H1 (cell line): ENCODE measurements at regions not wholly inside any gene's neighbourhood (a gene's known extent, or its start where the extent isn't known, plus 50 kb on each side); places are given as distances from the start of the nearest gene placed in this dataset.

ENCODE experiments used
- CTCF ChIA-PET: fragments of 300-600 bp; sonication (Branson Sonifier 250); formaldehyde crosslinking; loops from one replicate; lab custom pipeline; 2021; ENCODE audit not compliant: partially characterized antibody; lab: Charles Lee
- POLR2A ChIA-PET: fragments of 300-600 bp; sonication (Branson Sonifier 250); formaldehyde crosslinking; loops from one replicate; lab custom pipeline; 2021; ENCODE audit warnings: inconsistent platforms; ENCODE audit not compliant: partially characterized antibody; lab: Charles Lee
- DNase-seq, 2 experiments: peaks; one replicate each; pipeline versions ENCODE4 v3.0.0 to v3.0.0-alpha.2; 2010 to 2022; ENCODE audit warnings: low spot score in 2 of 2, low read depth in 1 of 2, mixed read lengths in 1 of 2
- FAIRE-seq: peaks from 2 replicates; lab custom pipeline; 2011; peaks lifted over from hg19 to GRCh38; lab: Jason Lieb, UNC
- H2AFZ ChIP-seq: 2 replicates; pipeline ENCODE4 v1.8.1; 2012; ENCODE audit warnings: low read length, inconsistent platforms
- H2AK5ac ChIP-seq: 2 replicates; pipeline ENCODE4 v1.6.1; 2013; ENCODE audit warnings: low read depth, low read length
- H2BK120ac ChIP-seq: replicated peaks from 2 replicates; pipeline ENCODE3; 2013; ENCODE audit warnings: low read depth, low read length, inconsistent platforms
- H2BK12ac ChIP-seq: 2 replicates; pipeline ENCODE4 v1.6.1; 2013; ENCODE audit warnings: low read depth, low read length
- H2BK15ac ChIP-seq: 2 replicates; pipeline ENCODE4 v1.6.1; 2013; ENCODE audit warnings: low read length
- H2BK20ac ChIP-seq: 2 replicates; pipeline ENCODE4 v1.6.1; 2013; ENCODE audit warnings: low read length
- H2BK5ac ChIP-seq: 2 replicates; pipeline ENCODE4 v1.6.1; 2013; ENCODE audit warnings: low read depth, low read length
- H3K14ac ChIP-seq: 2 replicates; pipeline ENCODE4 v1.6.1; 2013; ENCODE audit warnings: inconsistent platforms; ENCODE audit not compliant: insufficient read length
- H3K18ac ChIP-seq: 2 replicates; pipeline ENCODE4 v1.6.1; 2013; ENCODE audit warnings: low read length; ENCODE audit errors: extremely low read depth
- H3K23ac ChIP-seq: 2 replicates; pipeline ENCODE4 v1.6.1; 2013; ENCODE audit warnings: inconsistent platforms; ENCODE audit not compliant: insufficient read length
- H3K23me2 ChIP-seq: 2 replicates; pipeline ENCODE4 v1.6.1; 2013; ENCODE audit warnings: low read depth, low read length
- H3K27ac ChIP-seq: 2 replicates; pipeline ENCODE4 v1.6.1; 2011; ENCODE audit warnings: low read depth, low read length, inconsistent platforms
- H3K27me3 ChIP-seq, 4 experiments: replicated peaks in 1 of 4; 1 replicate in 1 of 4; 2 replicates in 3 of 4; pipeline versions ENCODE4 v1.6.1 to v1.8.1; 2011 to 2013; ENCODE audit warnings: low read length in 3 of 4, mild to moderate bottlenecking in 3 of 4, inconsistent platforms in 2 of 4, mixed read lengths in 2 of 4, moderate library complexity in 1 of 4; ENCODE audit not compliant: control insufficient read depth in 3 of 4, insufficient read depth in 3 of 4; ENCODE audit errors: extremely low read depth in 1 of 4
- H3K36me3 ChIP-seq, 4 experiments: 2 replicates each; pipeline versions ENCODE4 v1.6.1 to v1.8.1; 2011 to 2013; ENCODE audit warnings: mild to moderate bottlenecking in 4 of 4, low read length in 3 of 4, moderate library complexity in 2 of 4, control low read depth in 1 of 4, inconsistent platforms in 1 of 4; ENCODE audit not compliant: insufficient read depth in 4 of 4, control insufficient read depth in 2 of 4
- H3K4ac ChIP-seq: replicated peaks from 2 replicates; pipeline ENCODE3; 2013; ENCODE audit warnings: low read length, low read depth, mixed read lengths, inconsistent platforms; ENCODE audit not compliant: insufficient read length
- H3K4me1 ChIP-seq, 4 experiments: replicated peaks in 1 of 4; 1 replicate in 1 of 4; 2 replicates in 3 of 4; pipeline versions ENCODE4 v1.6.1 to v1.8.1; 2011 to 2013; ENCODE audit warnings: low read length in 3 of 4, inconsistent platforms in 2 of 4, mixed read lengths in 1 of 4; ENCODE audit not compliant: insufficient read depth in 4 of 4, control insufficient read depth in 3 of 4
- H3K4me2 ChIP-seq, 2 experiments: 2 replicates each; pipeline versions ENCODE4 v1.6.1 to v1.8.1; 2011 to 2013; ENCODE audit warnings: low read depth in 2 of 2, low read length in 2 of 2, control low read depth in 1 of 2, inconsistent platforms in 1 of 2, mild to moderate bottlenecking in 1 of 2; ENCODE audit not compliant: insufficient read depth in 1 of 2
- H3K4me3 ChIP-seq, 4 experiments: fragments of 200-600, 300-600 bp in 1 of 4; sonication (generic), shearing (Covaris generic), sonication (Bioruptor Twin) in 1 of 4; 2 replicates each; pipeline versions ENCODE4 v1.5.1 to v1.8.1; 2011 to 2016; ENCODE audit warnings: low read length in 4 of 4, low read depth in 3 of 4, control low read depth in 2 of 4, inconsistent platforms in 2 of 4, mild to moderate bottlenecking in 2 of 4, mixed read lengths in 1 of 4, moderate library complexity in 1 of 4; ENCODE audit not compliant: insufficient read depth in 2 of 4; ENCODE audit errors: extremely low read depth in 1 of 4
- H3K56ac ChIP-seq: replicated peaks from 2 replicates; pipeline ENCODE3; 2013; ENCODE audit warnings: low read depth, mild to moderate bottlenecking, mixed read lengths, low read length, inconsistent platforms; ENCODE audit not compliant: insufficient read length
- H3K79me1 ChIP-seq: 2 replicates; pipeline ENCODE4 v1.6.1; 2013; ENCODE audit warnings: low read depth, low read length, control low read depth
- H3K79me2 ChIP-seq, 2 experiments: 2 replicates each; pipeline versions ENCODE4 v1.6.1 to v1.8.1; 2012 to 2013; ENCODE audit warnings: low read length in 2 of 2, mild to moderate bottlenecking in 2 of 2, inconsistent platforms in 1 of 2; ENCODE audit not compliant: insufficient read depth in 2 of 2, control insufficient read depth in 1 of 2
- H3K9ac ChIP-seq, 4 experiments: replicated peaks in 1 of 4; 1 replicate in 1 of 4; 2 replicates in 3 of 4; pipeline versions ENCODE4 v1.6.1 to v1.8.1; 2011 to 2013; ENCODE audit warnings: low read depth in 3 of 4, low read length in 3 of 4, control low read depth in 2 of 4, mild to moderate bottlenecking in 2 of 4, moderate library complexity in 2 of 4, inconsistent platforms in 1 of 4; ENCODE audit errors: extremely low read depth in 1 of 4
- H3K9me3 ChIP-seq, 2 experiments: 2 replicates each; pipeline versions ENCODE4 v1.6.1 to v1.8.1; 2012 to 2013; ENCODE audit warnings: mild to moderate bottlenecking in 2 of 2, moderate library complexity in 2 of 2, control low read depth in 1 of 2, inconsistent platforms in 1 of 2, low read depth in 1 of 2, low read length in 1 of 2, mixed read lengths in 1 of 2; ENCODE audit not compliant: insufficient read depth in 2 of 2
- H4K20me1 ChIP-seq, 2 experiments: replicated peaks in 1 of 2; 2 replicates each; pipeline versions ENCODE3 to v1.8.1; 2011 to 2013; ENCODE audit warnings: inconsistent platforms in 2 of 2, low read length in 2 of 2, mild to moderate bottlenecking in 1 of 2; ENCODE audit not compliant: insufficient read depth in 2 of 2, control insufficient read depth in 1 of 2
- H4K5ac ChIP-seq: 2 replicates; pipeline ENCODE4 v1.6.1; 2013; ENCODE audit warnings: low read length, low read depth, mixed read lengths, inconsistent platforms; ENCODE audit not compliant: insufficient read length
- H4K8ac ChIP-seq: 2 replicates; pipeline ENCODE4 v1.8.0; 2013; ENCODE audit warnings: mild to moderate bottlenecking, moderate library complexity, low read length, inconsistent platforms; ENCODE audit not compliant: insufficient read depth; ENCODE audit errors: extremely low read depth
- H4K91ac ChIP-seq: replicated peaks from 2 replicates; pipeline ENCODE3; 2013; ENCODE audit warnings: low read length, mixed read lengths, inconsistent platforms; ENCODE audit not compliant: insufficient read length
- ASH2L ChIP-seq: fragments of 200-600, 300-600 bp; sonication (generic); IDR thresholded peaks from one replicate; pipeline ENCODE4 v1.7.1; 2017; ENCODE audit warnings: low read length
- ATF2 ChIP-seq: IDR thresholded peaks from 2 replicates; pipeline ENCODE4 v1.6.1; 2012; ENCODE audit warnings: low read length, inconsistent platforms
- BACH1 ChIP-seq: IDR thresholded peaks from 2 replicates; pipeline ENCODE4 v1.6.1; 2012; ENCODE audit warnings: low read length, improper control_type of control experiment
- BCL11A ChIP-seq, 2 experiments: IDR thresholded peaks; one replicate each; pipeline ENCODE4 v1.6.1; 2011; ENCODE audit warnings: low read depth in 2 of 2, low read length in 2 of 2, mild to moderate bottlenecking in 2 of 2
- EP300 ChIP-seq, 2 experiments: IDR thresholded peaks; 1 replicate in 1 of 2; 2 replicates in 1 of 2; pipeline ENCODE4 v1.6.1; 2011 to 2012; ENCODE audit warnings: low read depth in 2 of 2, low read length in 2 of 2, mild to moderate bottlenecking in 2 of 2, borderline replicate concordance in 1 of 2, inconsistent platforms in 1 of 2, moderate library complexity in 1 of 2
- EZH2 ChIP-seq: fragments of 200-600 bp; sonication (generic); IDR thresholded peaks from 2 replicates; pipeline ENCODE4 v1.7.1; 2012; ENCODE audit warnings: low read depth, mild to moderate bottlenecking, moderate library complexity, low read length, inconsistent platforms; ENCODE audit not compliant: severe bottlenecking
- GTF2F1 ChIP-seq: IDR thresholded peaks from 2 replicates; pipeline ENCODE4 v1.6.1; 2012; ENCODE audit warnings: low read depth, low read length, improper control_type of control experiment, borderline replicate concordance
- JUND ChIP-seq: IDR thresholded peaks from 2 replicates; pipeline ENCODE4 v1.6.1; 2011; ENCODE audit warnings: mild to moderate bottlenecking, improper control_type of control experiment, low read length
- RFX5 ChIP-seq: IDR thresholded peaks from 2 replicates; pipeline ENCODE4 v1.6.1; 2011; ENCODE audit warnings: low read depth, low read length, improper control_type of control experiment, borderline replicate concordance
- SIRT6 ChIP-seq: IDR thresholded peaks from one replicate; pipeline ENCODE4 v1.7.1; 2012; ENCODE audit warnings: low read length, inconsistent platforms
- TEAD4 ChIP-seq: IDR thresholded peaks from 2 replicates; pipeline ENCODE4 v1.6.1; 2012; ENCODE audit warnings: low read depth, low read length, inconsistent platforms, mixed read lengths
- USF2 ChIP-seq: IDR thresholded peaks from 2 replicates; pipeline ENCODE4 v1.6.1; 2011; ENCODE audit warnings: low read length, improper control_type of control experiment
- WGBS, 2 experiments: shearing (Covaris generic) in 1 of 2; methylation state at CpG; one replicate each; pipeline versions ENCODE4 v1.1.6 to v1.1.7; 2013 to 2015; ENCODE audit warnings: low lambda C conversion rate in 2 of 2, mixed read lengths in 2 of 2, inconsistent platforms in 1 of 2, low coverage in 1 of 2, missing lambda C conversion rate in 1 of 2; ENCODE audit not compliant: insufficient replicate concordance in 2 of 2, insufficient coverage in 1 of 2, insufficient read length in 1 of 2; ENCODE audit errors: extremely low coverage in 1 of 2, missing lambda C conversion rate in 1 of 2; 5-methylcytosine and 5-hydroxymethylcytosine counted together

DNA sequence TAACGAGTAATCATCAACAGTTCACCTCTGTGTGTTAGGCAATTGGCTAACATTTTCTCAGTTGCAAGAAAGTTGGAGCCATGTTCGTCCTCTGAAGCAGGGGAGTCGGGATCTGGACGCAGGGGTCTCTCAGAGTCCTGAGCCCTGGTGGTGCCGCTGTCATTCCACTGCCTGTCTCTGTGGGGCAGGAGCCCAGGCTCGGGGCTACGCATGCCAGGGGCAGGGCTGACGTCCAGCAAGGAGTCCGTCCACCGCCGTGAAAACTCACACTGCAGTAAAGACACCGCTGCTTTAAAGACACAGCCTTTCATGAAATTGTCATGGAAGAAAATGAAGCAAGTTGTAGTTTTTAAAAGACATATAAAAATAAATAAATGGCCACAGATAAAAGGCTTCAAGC is 571.1 kb upstream of the SOX11 start:
- Histone ChIP-seq H2AK5ac (no peak overlapping the region), H3K4ac (no peak overlapping the region), H3K14ac (no peak overlapping the region), H3K4me3 (no peak overlapping the region), H4K91ac (no peak overlapping the region), H4K20me1 (no peaks in the 10 kb centered on the region), H3K18ac (no peak overlapping the region), H2BK5ac (no peak overlapping the region), H3K56ac (no peak overlapping the region), H2BK120ac (no peak overlapping the region), H2AFZ (no peak overlapping the region), H3K23me2 (no peaks in the 10 kb centered on the region), H3K9me3 (no peaks in the 10 kb centered on the region), H3K23ac (no peak overlapping the region), H2BK12ac (no peak overlapping the region), H2BK20ac (no peak overlapping the region), H4K5ac (no peak overlapping the region), H3K27me3 (no peaks in the 10 kb centered on the region), H3K9ac (no peak overlapping the region), H2BK15ac (no peak overlapping the region), H3K79me1 (no peaks in the 10 kb centered on the region), H3K27ac (no peak overlapping the region), H3K79me2 (no peaks in the 10 kb centered on the region), H3K4me2 (no peak overlapping the region), H3K4me1 (peaks cover 3 to 9% (median 5%) of the 10 kb centered on the region in 4 experiments; a peak in 3 of 7 replicates), H4K8ac (no peak overlapping the region), H3K36me3 (no peaks in the 10 kb centered on the region)
- ChIA-PET CTCF (interaction anchor here (0.7 to 1.0 kb wide), 3 partner anchors 15 to 82 kb away, joined by 3 read pairs; no protein-coding TSS in a partner anchor), POLR2A (no interaction called here)
- 95% methylated on average over 12 of the region's 12 CpGs; no CpG with 5 or more reads in 1 of the 2 experiments for WGBS, 2 experiments
- no peak for DNase-seq
- no peak for FAIRE-seq
- TF ChIP-seq ATF2: no peak
- no peak for TF ChIP-seq USF2
- TF ChIP-seq EP300 (IDR thresholded peaks at IDR 0.05; ENCODE audit: borderline replicate concordance in 1 of 2, low read depth in 2 of 2, low read length in 2 of 2): no peak
- no peak for TF ChIP-seq EZH2
- no peak for TF ChIP-seq SIRT6
- no peak for TF ChIP-seq RFX5
- TF ChIP-seq TEAD4: no peak
- no peak for TF ChIP-seq JUND
- TF ChIP-seq ASH2L: no peak
- TF ChIP-seq BACH1: no peak
- no peak for TF ChIP-seq BCL11A (IDR thresholded peaks at IDR 0.05; ENCODE audit: low read depth in 2 of 2, low read length in 2 of 2)
- no peak for TF ChIP-seq GTF2F1
